Suprapubic skin (tissue), 3 donors: ENCODE measurements at regions not wholly inside any gene's neighbourhood (a gene's known extent, or its start where the extent isn't known, plus 50 kb on each side); places are given as distances from the start of the nearest gene placed in this dataset.

Experiments used
- EP300 ChIP-seq: sonication (generic); formaldehyde crosslinking; IDR thresholded peaks from one replicate; pipeline ENCODE4 v1.6.1; 2017; ENCODE audit warnings: antibody characterized with exemption
- TF ChIP-seq, protein P1 (sequence below), 2 donors: fragments of 200-600 bp in 1 of 2; fragments of 450-650 bp in 1 of 2; sonication (generic) in 1 of 2; IDR thresholded peaks; one replicate each; pipeline ENCODE4 v1.5.1; 2016 to 2019; ENCODE audit warnings: antibody characterized with exemption in 2 of 2, mild to moderate bottlenecking in 1 of 2, moderate library complexity in 1 of 2

DNA sequence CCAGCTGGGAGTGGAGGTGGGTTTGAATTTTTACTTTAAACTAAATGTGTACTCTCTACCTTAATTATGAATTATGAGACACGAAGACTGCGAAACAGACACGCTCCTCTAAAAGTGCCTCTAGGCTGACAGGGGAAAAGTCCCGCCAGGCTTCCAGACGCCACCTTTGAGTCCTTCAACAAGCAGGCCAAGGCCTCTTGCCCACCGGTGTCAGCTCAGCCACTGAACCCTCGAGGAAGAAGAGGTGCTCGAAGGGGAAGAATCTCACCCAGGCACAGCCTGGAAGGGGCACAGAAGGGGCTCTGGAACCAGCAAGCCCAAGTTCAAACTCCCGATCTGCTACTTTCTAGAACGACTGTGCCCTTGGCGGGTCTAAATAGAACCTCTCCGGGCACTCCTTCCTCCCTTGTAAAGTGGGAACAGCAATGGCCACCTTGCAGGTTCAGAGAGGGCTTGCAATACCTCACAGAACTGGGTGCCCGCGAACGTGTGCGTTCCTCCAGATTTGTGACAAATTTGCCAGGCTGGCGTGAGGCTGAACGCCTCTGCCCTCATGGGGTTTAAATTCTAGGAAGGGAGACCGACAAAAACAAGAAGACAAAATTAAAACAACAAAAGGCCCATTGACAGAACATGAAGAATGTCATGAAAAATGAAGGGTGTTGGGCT, 158.5 kb upstream of the GRK3 start:
- TF ChIP-seq, protein P1, sequence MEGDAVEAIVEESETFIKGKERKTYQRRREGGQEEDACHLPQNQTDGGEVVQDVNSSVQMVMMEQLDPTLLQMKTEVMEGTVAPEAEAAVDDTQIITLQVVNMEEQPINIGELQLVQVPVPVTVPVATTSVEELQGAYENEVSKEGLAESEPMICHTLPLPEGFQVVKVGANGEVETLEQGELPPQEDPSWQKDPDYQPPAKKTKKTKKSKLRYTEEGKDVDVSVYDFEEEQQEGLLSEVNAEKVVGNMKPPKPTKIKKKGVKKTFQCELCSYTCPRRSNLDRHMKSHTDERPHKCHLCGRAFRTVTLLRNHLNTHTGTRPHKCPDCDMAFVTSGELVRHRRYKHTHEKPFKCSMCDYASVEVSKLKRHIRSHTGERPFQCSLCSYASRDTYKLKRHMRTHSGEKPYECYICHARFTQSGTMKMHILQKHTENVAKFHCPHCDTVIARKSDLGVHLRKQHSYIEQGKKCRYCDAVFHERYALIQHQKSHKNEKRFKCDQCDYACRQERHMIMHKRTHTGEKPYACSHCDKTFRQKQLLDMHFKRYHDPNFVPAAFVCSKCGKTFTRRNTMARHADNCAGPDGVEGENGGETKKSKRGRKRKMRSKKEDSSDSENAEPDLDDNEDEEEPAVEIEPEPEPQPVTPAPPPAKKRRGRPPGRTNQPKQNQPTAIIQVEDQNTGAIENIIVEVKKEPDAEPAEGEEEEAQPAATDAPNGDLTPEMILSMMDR (IDR thresholded peaks at IDR 0.05): no peak
- no peak for TF ChIP-seq EP300
